GM12891 (cell line): ENCODE measurements at regions not wholly inside any gene's neighbourhood (a gene's known extent, or its start where the extent isn't known, plus 50 kb on each side); places are given as distances from the start of the nearest gene placed in this dataset.

Experiments
- PAX5 ChIP-seq: IDR thresholded peaks from 2 replicates; pipeline ENCODE4 v1.6.1; 2011; ENCODE audit warnings: low read length, moderate library complexity, mild to moderate bottlenecking; ENCODE audit not compliant: insufficient read depth, severe bottlenecking
- POLR2A ChIP-seq: IDR thresholded peaks from 2 replicates; pipeline ENCODE4 v1.6.1; 2011; ENCODE audit warnings: low read depth, low read length, control low read depth
- POLR2AphosphoS5 ChIP-seq: IDR thresholded peaks from 2 replicates; pipeline ENCODE4 v1.6.1; 2011; ENCODE audit warnings: low read depth, low read length, control low read depth
- POU2F2 ChIP-seq: IDR thresholded peaks from 2 replicates; pipeline ENCODE4 v1.6.1; 2011; ENCODE audit warnings: low read depth, mild to moderate bottlenecking, control low read depth, low read length, moderate library complexity
- SPI1 ChIP-seq: IDR thresholded peaks from 2 replicates; pipeline ENCODE4 v1.6.1; 2011; ENCODE audit warnings: low read depth, low read length, control low read depth
- TAF1 ChIP-seq: IDR thresholded peaks from 2 replicates; pipeline ENCODE4 v1.6.1; 2011; ENCODE audit warnings: low read depth, low read length, control low read depth

DNA sequence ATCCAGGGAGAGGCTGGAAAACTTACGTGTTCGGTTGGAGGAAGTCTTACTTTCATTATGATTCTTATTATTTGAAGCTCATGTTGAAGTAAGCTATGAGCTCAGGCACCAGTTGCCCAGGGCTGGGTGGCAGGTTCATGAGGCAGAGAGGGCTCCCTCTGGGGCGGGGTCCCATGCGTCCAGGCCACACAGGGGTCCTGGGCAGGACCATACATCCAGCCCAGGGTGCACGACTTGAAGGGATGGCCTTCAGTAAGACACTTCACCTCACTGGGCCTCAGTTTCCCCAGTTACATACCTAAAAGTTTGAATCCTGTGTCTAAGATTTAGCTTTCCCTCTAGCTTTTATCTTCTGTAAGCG, 107.3 kb upstream of the B3GAT1 start:
- TF ChIP-seq SPI1 (no peak), POLR2A (no peak), POLR2AphosphoS5 (no peak), TAF1 (no peak), PAX5 (no peak), POU2F2 (no peak)
